RWPE1 (cell line): ENCODE measurements at regions not wholly inside any gene's neighbourhood (a gene's known extent, or its start where the extent isn't known, plus 50 kb on each side); places are given as distances from the start of the nearest gene placed in this dataset.

Source experiments
- CTCF ChIA-PET: fragments of 350-600 bp; sonication (Branson Sonifier 250); formaldehyde crosslinking; extraction: SDS; loops from one replicate; lab custom pipeline; 2021; lab: Yijun Ruan, JAX
- POLR2A ChIA-PET: fragments of 400-600 bp; formaldehyde crosslinking; extraction: SDS; loops from one replicate; lab custom pipeline; 2020; ENCODE audit warnings: antibody characterized with exemption; ENCODE audit not compliant: low non-redundant PET; lab: Yijun Ruan, JAX
- DNase-seq: peaks from one replicate; pipeline ENCODE4 v3.0.0; 2012; ENCODE audit warnings: low spot score
- H3K27ac ChIP-seq: fragments of 450-650 bp; 2 replicates; pipeline ENCODE4 v1.5.1; 2017
- CTCF ChIP-seq: fragments of 450-650 bp; conservative IDR thresholded peaks from 2 replicates; pipeline ENCODE4 v1.5.1; 2017; ENCODE audit warnings: low read depth, mild to moderate bottlenecking

- CTCF ChIA-PET: interaction anchor here (0.6 to 1.3 kb wide), 3 partner anchors 9 to 174 kb away, joined by 4 to 7 read pairs (median 4); partner anchors contain the start of gene TNNI1
- H3K27ac ChIP-seq: peak overlapping the region; percentile 94
- POLR2A ChIA-PET: no interaction called here
- no peak for DNase-seq
- TF ChIP-seq CTCF: no peak
These were observed 56.5 kb downstream of the NAV1 start for GRCh38 chr1:201595381-201595780.

DNA sequence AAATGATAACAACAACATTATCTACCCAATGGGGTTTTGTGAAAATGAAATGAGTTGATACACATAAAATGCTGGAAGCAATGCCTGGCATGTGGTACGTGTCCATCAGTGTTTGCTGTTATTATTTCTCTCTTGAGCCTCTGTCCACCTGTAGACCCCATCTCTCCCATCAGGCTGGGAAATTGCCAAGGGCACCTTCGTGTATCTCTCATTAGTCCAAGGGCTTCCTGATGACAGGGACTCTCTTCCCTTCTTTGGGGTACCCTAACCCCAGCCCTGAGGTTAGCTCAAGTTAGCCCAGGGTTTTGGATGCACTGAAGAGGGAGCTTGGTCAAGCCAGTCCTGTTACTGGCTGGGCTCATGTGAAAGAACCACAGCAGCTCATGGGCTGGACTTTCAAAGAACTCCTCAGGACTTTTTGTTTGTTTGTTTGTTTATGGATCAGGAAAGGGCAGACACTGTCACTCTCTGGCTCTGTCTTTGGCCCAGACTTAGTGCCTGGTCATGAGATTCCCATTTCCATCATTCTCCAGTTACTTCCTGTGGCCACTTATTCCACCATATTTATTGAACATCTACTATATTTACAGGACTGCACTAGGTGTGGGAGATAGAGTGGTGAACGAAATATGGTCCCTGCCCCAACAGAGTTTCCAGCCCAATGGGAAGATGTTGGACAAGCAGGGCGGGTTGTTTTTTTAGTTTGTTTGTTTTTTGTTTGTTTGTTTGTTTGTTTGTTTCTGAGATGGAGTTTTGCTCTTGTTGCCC lies 57.4 kb downstream of the NAV1 start:
- no peak for TF ChIP-seq CTCF
- ChIA-PET CTCF (interaction anchor here (0.5 kb wide), 1 partner anchor 162 kb away, joined by 4 read pairs; no protein-coding TSS in a partner anchor), POLR2A (no interaction called here)
- no peak for DNase-seq
- no peak overlapping the region; the same call in 1 of the 2 replicates for H3K27ac ChIP-seq

DNA sequence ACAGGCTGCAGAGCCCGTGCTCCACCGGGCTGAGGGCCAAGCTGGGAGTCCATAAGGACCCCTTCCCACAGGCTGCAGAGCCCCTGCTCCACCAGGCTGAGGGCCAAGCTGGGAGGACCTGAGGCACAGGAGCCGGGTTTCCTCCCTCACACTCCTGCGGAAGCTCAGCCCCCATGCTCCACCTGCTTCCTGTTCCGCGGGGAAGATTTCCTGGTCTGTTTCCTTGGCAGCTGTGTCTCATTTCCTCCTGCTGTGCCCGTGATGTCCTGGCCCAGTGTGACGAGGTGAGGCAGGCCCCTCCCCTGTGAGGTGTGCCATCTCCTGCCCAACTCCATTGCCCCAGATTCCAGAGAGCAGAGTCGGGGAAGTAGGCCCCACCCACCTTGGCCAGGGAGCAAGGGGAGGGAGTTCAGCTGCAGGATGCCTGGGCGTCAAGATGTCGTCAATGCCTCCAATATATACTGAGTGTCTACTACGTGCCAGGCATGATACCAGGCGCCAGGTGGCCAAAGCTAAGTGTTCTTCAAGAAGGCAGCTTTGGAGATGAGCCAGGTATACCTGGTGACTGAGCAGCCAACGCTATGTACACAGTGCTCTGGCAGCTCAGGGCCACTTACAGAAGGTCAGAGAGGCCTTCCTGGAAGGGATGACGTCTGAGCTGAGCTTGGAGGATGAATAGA lies 58.8 kb downstream of the NAV1 start:
- ChIA-PET CTCF (interaction anchor here (1.1 to 1.6 kb wide), 3 partner anchors 11 to 126 kb away, joined by 3 to 5 read pairs (median 4); no protein-coding TSS in a partner anchor), POLR2A (no interaction called here)
- no peak for TF ChIP-seq CTCF
- H3K27ac ChIP-seq: peak overlapping the region; percentile 79
- DNase-seq: peak; percentile 77

GRCh38 chr1:201598396-201598795 lies 59.5 kb downstream of the NAV1 start:
- CTCF ChIA-PET: interaction anchor here (0.6 to 1.6 kb wide), 4 partner anchors 10 to 125 kb away, joined by 3 to 5 read pairs (median 4); no protein-coding TSS in a partner anchor
- no peak for DNase-seq
- H3K27ac ChIP-seq: peak overlapping the region; percentile 79
- TF ChIP-seq CTCF: no peak
- POLR2A ChIA-PET: no interaction called here

DNA sequence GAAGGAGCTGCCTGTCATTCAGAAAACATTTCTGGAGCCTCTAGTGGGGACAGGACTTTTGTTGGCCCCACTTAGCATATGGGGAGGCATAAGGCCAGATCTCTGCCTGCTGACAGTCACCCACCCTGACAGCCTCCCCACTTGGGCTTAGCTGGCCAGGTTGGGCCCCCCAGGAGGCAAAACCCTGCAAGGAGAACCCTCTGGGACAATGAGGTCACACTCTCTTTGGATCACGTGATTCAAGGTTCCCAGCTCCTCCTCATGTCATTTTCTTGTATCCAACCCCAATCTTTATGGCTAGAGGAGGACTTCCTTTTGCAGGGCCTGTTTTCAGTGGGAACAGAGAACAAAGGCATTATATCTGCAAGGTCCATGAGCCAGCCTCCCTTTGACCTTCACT lies 60.0 kb downstream of the NAV1 start:
- DNase-seq: no peak
- CTCF ChIA-PET: interaction anchor here (0.6 to 1.6 kb wide), 4 partner anchors 10 to 124 kb away, joined by 3 to 5 read pairs (median 4); no protein-coding TSS in a partner anchor
- peak overlapping the region; percentile 79 for H3K27ac ChIP-seq
- TF ChIP-seq CTCF: no peak
- POLR2A ChIA-PET: no interaction called here

GRCh38 chr1:201599548-201599947 lies 60.6 kb downstream of the NAV1 start:
- no peak for TF ChIP-seq CTCF
- ChIA-PET CTCF (interaction anchor here (0.7 to 1.6 kb wide), 2 partner anchors 9 to 626 kb away, joined by 3 to 4 read pairs; no protein-coding TSS in a partner anchor), POLR2A (no interaction called here)
- DNase-seq: no peak
- H3K27ac ChIP-seq: peak overlapping the region; percentile 79; the same call in 1 of the 2 replicates
